WTC11 (cell line): ENCODE measurements at regions not wholly inside any gene's neighbourhood (a gene's known extent, or its start where the extent isn't known, plus 50 kb on each side); places are given as distances from the start of the nearest gene placed in this dataset.

Experiments
- CREM ChIP-seq: sonication (generic); formaldehyde crosslinking; IDR thresholded peaks from 2 replicates; pipeline ENCODE4 v1.8.1; 2022; ENCODE audit warnings: mild to moderate bottlenecking, missing genetic modification reagents, moderate library complexity
- ESRRA ChIP-seq: sonication (generic); formaldehyde crosslinking; IDR thresholded peaks from 2 replicates; pipeline ENCODE4 v1.8.1; 2022; ENCODE audit warnings: mild to moderate bottlenecking, missing genetic modification reagents, borderline replicate concordance
- NR3C1 ChIP-seq: sonication (generic); formaldehyde crosslinking; conservative IDR thresholded peaks from 2 replicates; pipeline ENCODE4 v1.8.1; 2023; ENCODE audit warnings: low read depth, mild to moderate bottlenecking, missing genetic modification reagents
- ZBTB21 ChIP-seq: sonication (generic); formaldehyde crosslinking; IDR thresholded peaks from 2 replicates; pipeline ENCODE4 v1.8.1; 2023; ENCODE audit warnings: mild to moderate bottlenecking, missing genetic modification reagents, borderline replicate concordance
- TF ChIP-seq, protein P1 (sequence below): fragments of 200-600 bp; IDR thresholded peaks from 2 replicates; pipeline ENCODE4 v1.8.0; 2022; ENCODE audit warnings: antibody characterized with exemption
- TF ChIP-seq, protein P2 (sequence below): sonication (generic); formaldehyde crosslinking; IDR thresholded peaks from 2 replicates; pipeline ENCODE4 v1.8.1; 2023; ENCODE audit warnings: mild to moderate bottlenecking, moderate library complexity, missing genetic modification reagents
- TF ChIP-seq, protein P3 (sequence below): sonication (generic); formaldehyde crosslinking; IDR thresholded peaks from 2 replicates; pipeline ENCODE4 v1.8.0; 2022; ENCODE audit warnings: mild to moderate bottlenecking, missing genetic modification reagents
- TF ChIP-seq, protein P4 (sequence below): sonication (generic); formaldehyde crosslinking; IDR thresholded peaks from 2 replicates; pipeline ENCODE4 v1.8.0; 2023; ENCODE audit warnings: missing genetic modification reagents
- TF ChIP-seq, protein P5 (sequence below): sonication (generic); formaldehyde crosslinking; IDR thresholded peaks from 2 replicates; pipeline ENCODE4 v1.8.0; 2022; ENCODE audit warnings: mild to moderate bottlenecking, missing genetic modification reagents
- TF ChIP-seq, protein P6 (sequence below): sonication (generic); formaldehyde crosslinking; IDR thresholded peaks from 2 replicates; pipeline ENCODE4 v1.8.0; 2022; ENCODE audit warnings: missing genetic modification reagents

DNA sequence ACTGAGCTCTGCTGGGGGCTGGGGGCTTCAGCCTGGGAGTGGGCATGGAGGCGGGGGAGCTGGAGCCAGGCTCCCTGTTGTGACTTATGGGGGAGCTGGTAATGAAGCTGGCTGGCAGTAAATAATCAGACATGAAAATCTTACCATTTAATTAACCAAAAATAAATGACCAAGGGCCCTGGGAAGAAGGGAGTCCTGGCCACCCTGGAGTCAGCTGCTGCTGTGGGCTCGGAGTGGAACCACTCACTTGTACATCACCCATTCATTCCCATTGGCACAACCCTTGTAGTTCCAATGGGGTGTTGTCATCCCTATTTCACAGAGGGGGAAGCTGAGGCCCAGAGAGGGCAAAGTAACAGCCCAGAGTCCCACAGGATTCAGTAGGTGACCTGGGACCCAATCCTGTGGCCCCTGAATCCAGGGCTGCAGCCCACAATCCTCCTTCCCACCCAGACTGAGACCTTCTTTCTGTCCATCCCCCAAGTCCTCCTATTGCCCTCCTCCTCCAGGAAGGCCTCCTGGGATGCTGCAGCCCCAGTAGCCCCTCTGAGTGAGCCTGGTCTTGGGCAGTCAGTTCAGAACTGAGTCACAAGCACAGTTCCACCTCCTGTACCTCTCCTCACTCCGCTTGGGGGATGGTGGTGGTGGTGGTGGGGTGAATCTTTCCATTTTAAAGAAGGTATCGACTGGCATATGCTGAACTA is 259.4 kb upstream of the MVB12B start:
- TF ChIP-seq, protein P1, sequence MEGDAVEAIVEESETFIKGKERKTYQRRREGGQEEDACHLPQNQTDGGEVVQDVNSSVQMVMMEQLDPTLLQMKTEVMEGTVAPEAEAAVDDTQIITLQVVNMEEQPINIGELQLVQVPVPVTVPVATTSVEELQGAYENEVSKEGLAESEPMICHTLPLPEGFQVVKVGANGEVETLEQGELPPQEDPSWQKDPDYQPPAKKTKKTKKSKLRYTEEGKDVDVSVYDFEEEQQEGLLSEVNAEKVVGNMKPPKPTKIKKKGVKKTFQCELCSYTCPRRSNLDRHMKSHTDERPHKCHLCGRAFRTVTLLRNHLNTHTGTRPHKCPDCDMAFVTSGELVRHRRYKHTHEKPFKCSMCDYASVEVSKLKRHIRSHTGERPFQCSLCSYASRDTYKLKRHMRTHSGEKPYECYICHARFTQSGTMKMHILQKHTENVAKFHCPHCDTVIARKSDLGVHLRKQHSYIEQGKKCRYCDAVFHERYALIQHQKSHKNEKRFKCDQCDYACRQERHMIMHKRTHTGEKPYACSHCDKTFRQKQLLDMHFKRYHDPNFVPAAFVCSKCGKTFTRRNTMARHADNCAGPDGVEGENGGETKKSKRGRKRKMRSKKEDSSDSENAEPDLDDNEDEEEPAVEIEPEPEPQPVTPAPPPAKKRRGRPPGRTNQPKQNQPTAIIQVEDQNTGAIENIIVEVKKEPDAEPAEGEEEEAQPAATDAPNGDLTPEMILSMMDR = no peak
- TF ChIP-seq CREM = no peak
- TF ChIP-seq, protein P2, sequence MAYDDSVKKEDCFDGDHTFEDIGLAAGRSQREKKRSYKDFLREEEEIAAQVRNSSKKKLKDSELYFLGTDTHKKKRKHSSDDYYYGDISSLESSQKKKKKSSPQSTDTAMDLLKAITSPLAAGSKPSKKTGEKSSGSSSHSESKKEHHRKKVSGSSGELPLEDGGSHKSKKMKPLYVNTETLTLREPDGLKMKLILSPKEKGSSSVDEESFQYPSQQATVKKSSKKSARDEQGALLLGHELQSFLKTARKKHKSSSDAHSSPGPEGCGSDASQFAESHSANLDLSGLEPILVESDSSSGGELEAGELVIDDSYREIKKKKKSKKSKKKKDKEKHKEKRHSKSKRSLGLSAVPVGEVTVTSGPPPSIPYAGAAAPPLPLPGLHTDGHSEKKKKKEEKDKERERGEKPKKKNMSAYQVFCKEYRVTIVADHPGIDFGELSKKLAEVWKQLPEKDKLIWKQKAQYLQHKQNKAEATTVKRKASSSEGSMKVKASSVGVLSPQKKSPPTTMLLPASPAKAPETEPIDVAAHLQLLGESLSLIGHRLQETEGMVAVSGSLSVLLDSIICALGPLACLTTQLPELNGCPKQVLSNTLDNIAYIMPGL = no peak
- TF ChIP-seq, protein P3, sequence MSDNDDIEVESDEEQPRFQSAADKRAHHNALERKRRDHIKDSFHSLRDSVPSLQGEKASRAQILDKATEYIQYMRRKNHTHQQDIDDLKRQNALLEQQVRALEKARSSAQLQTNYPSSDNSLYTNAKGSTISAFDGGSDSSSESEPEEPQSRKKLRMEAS = no peak
- TF ChIP-seq, protein P4, sequence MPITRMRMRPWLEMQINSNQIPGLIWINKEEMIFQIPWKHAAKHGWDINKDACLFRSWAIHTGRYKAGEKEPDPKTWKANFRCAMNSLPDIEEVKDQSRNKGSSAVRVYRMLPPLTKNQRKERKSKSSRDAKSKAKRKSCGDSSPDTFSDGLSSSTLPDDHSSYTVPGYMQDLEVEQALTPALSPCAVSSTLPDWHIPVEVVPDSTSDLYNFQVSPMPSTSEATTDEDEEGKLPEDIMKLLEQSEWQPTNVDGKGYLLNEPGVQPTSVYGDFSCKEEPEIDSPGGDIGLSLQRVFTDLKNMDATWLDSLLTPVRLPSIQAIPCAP = no peak
- TF ChIP-seq, protein P5, sequence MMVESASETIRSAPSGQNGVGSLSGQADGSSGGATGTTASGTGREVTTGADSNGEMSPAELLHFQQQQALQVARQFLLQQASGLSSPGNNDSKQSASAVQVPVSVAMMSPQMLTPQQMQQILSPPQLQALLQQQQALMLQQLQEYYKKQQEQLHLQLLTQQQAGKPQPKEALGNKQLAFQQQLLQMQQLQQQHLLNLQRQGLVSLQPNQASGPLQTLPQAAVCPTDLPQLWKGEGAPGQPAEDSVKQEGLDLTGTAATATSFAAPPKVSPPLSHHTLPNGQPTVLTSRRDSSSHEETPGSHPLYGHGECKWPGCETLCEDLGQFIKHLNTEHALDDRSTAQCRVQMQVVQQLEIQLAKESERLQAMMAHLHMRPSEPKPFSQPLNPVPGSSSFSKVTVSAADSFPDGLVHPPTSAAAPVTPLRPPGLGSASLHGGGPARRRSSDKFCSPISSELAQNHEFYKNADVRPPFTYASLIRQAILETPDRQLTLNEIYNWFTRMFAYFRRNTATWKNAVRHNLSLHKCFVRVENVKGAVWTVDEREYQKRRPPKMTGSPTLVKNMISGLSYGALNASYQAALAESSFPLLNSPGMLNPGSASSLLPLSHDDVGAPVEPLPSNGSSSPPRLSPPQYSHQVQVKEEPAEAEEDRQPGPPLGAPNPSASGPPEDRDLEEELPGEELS = no peak
- TF ChIP-seq, protein P6, sequence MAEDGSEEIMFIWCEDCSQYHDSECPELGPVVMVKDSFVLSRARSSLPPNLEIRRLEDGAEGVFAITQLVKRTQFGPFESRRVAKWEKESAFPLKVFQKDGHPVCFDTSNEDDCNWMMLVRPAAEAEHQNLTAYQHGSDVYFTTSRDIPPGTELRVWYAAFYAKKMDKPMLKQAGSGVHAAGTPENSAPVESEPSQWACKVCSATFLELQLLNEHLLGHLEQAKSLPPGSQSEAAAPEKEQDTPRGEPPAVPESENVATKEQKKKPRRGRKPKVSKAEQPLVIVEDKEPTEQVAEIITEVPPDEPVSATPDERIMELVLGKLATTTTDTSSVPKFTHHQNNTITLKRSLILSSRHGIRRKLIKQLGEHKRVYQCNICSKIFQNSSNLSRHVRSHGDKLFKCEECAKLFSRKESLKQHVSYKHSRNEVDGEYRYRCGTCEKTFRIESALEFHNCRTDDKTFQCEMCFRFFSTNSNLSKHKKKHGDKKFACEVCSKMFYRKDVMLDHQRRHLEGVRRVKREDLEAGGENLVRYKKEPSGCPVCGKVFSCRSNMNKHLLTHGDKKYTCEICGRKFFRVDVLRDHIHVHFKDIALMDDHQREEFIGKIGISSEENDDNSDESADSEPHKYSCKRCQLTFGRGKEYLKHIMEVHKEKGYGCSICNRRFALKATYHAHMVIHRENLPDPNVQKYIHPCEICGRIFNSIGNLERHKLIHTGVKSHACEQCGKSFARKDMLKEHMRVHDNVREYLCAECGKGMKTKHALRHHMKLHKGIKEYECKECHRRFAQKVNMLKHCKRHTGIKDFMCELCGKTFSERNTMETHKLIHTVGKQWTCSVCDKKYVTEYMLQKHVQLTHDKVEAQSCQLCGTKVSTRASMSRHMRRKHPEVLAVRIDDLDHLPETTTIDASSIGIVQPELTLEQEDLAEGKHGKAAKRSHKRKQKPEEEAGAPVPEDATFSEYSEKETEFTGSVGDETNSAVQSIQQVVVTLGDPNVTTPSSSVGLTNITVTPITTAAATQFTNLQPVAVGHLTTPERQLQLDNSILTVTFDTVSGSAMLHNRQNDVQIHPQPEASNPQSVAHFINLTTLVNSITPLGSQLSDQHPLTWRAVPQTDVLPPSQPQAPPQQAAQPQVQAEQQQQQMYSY (CRISPR knock-in tag) = no peak
- no peak for TF ChIP-seq ZBTB21 (CRISPR knock-in tag)
- no peak for TF ChIP-seq ESRRA (CRISPR knock-in tag)
- no peak for TF ChIP-seq NR3C1
